ENCODE measurements at regions not wholly inside any gene's neighbourhood (a gene's known extent, or its start where the extent isn't known, plus 50 kb on each side); places are given as distances from the start of the nearest gene placed in this dataset.

DNA sequence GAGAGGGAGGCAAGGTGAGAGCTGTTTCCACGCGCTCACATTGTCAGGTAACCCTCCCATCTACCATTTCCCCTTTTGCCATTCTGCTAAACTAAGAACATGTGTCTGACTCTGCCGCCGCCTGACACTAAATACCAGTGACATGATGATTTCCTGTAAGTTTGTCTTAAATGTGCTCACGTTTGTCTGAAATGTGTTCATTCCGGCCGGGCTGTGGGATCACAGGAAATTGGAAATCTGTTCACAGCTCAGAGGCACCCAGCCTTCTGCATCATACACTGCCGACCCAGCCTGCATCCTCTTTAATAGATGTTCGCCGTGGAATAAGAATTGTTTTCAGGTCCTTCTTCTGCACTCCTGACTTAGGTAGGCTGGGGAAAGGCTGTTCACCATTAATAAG is 336.2 kb upstream of the PPARGC1A start:
- TF ChIP-seq, protein P1, sequence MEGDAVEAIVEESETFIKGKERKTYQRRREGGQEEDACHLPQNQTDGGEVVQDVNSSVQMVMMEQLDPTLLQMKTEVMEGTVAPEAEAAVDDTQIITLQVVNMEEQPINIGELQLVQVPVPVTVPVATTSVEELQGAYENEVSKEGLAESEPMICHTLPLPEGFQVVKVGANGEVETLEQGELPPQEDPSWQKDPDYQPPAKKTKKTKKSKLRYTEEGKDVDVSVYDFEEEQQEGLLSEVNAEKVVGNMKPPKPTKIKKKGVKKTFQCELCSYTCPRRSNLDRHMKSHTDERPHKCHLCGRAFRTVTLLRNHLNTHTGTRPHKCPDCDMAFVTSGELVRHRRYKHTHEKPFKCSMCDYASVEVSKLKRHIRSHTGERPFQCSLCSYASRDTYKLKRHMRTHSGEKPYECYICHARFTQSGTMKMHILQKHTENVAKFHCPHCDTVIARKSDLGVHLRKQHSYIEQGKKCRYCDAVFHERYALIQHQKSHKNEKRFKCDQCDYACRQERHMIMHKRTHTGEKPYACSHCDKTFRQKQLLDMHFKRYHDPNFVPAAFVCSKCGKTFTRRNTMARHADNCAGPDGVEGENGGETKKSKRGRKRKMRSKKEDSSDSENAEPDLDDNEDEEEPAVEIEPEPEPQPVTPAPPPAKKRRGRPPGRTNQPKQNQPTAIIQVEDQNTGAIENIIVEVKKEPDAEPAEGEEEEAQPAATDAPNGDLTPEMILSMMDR (conservative IDR thresholded peaks at IDR 0.05; ENCODE audit: low read length), result no peak
- TF ChIP-seq EZH2phosphoT487 (IDR thresholded peaks at IDR 0.05; ENCODE audit: borderline replicate concordance), result no peak
